IPS-18c (cell line): ENCODE measurements at regions not wholly inside any gene's neighbourhood (a gene's known extent, or its start where the extent isn't known, plus 50 kb on each side); places are given as distances from the start of the nearest gene placed in this dataset.
"Not testable (repeated sequence)": the region's sequence is repeated elsewhere in the genome, so short reads cannot be mapped to it uniquely, and the experiment has no call there.

Source experiments
- H3K4me3 ChIP-seq: 2 replicates; pipeline ENCODE4 v1.7.0; 2013; ENCODE audit warnings: low read depth, mild to moderate bottlenecking, low read length, moderate library complexity; ENCODE audit not compliant: insufficient read depth
- H3K9me3 ChIP-seq: one replicate; pipeline ENCODE4 v1.6.1; 2013; ENCODE audit warnings: mild to moderate bottlenecking, low read length, moderate library complexity; ENCODE audit not compliant: control insufficient read depth, insufficient read depth

- H3K4me3 ChIP-seq, result no peak overlapping the region
- H3K9me3 ChIP-seq, result no peaks in the 10 kb centered on the region
Measured at GRCh38 chr6:9690388-9690787, 724.5 kb downstream of the TFAP2A start.

DNA sequence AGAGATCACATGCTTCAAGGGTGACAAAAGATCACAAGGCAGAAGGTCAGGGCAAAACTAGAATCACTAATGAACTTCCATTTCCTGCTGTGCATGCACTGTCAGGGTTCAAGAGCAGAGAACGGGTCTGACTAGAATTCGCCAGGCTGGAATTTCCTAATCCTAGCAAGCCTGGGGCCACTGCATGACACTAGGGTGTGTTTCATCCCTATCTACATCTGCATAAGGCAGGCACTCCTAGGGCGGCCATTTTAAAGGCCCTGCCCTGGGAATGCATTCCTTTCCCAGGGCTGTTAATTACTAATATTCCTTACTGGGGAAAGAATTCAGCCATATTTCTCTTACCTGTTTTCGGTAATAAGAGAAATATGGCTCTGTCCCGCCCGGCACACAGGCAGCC lies 734.1 kb downstream of the TFAP2A start:
- H3K9me3 ChIP-seq, H3K4me3 ChIP-seq: not testable (repeated sequence)

- H3K4me3 ChIP-seq, result no peak overlapping the region
- H3K9me3 ChIP-seq, result peaks cover 2% of the 10 kb centered on the region
Measured at GRCh38 chr6:9675122-9675521, 739.8 kb downstream of the TFAP2A start.

DNA sequence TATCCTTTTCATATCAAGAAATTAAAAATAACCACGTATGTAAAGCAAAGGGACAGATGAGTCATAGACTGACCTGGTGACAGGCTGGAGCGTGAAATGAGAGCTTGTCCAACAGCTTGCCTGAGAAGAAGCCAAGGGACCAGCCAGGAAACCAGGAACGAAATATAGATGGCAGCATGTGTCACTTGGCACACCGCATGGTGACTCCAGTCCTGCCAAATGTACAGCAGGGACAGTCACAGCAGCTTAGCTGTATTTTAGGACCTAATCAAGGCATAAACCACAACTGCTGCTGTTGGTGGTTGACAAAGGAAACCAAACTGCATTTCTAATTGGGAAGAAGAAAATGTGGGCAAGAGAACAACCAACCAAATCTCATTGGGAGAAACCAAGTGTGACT lies 755.0 kb downstream of the TFAP2A start:
- Histone ChIP-seq H3K4me3 (no peak overlapping the region), H3K9me3 (no peaks in the 10 kb centered on the region)

- Histone ChIP-seq H3K9me3 (no peaks in the 10 kb centered on the region), H3K4me3 (no peak overlapping the region)
Measured at GRCh38 chr6:9657994-9658393, 756.9 kb downstream of the TFAP2A start.

GRCh38 chr6:9647599-9647998 lies 767.3 kb downstream of the TFAP2A start:
- H3K9me3 ChIP-seq, result no peaks in the 10 kb centered on the region

GRCh38 chr6:9647071-9647445 lies 767.8 kb downstream of the TFAP2A start:
- Histone ChIP-seq H3K9me3 (no peaks in the 10 kb centered on the region), H3K4me3 (no peak overlapping the region)

More at GRCh38 chr6:9647599-9647998, 767.3 kb downstream of the TFAP2A start:
- H3K4me3 ChIP-seq, result no peak overlapping the region

DNA sequence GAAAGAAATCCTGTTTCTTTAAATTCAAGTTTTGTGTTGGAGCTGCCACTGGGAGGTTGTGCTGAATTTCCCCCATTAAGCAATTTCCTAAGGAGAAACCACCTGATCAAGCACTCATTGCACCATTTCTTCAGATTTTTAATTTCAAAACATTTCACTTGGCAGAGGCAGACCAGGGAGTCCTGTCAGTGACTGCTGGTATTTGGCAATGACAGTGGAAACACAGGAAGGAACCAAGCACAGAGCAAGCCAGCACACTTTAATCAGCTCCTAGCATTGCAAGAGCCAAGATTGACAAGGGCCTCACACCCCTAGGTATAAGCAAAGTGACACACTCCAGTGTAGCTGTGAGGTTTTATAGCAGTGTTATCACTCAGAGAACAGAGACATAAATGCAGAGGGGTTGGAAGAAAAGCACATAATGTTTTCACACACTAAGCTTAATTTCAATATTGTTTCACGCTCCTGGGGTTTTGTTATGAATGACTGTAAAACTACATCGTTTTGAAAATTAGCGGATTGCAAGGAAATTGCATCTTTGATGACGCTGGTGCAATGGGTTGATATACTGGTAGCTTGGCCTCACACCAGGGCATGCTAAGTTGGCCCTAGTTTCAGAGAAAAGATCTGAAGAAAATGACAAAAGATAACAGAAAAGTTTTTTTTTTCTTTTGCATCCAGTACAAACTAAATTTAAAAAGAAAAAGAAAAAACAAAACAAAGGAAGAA lies 768.4 kb downstream of the TFAP2A start:
- Histone ChIP-seq H3K4me3 (no peak overlapping the region), H3K9me3 (no peaks in the 10 kb centered on the region)

DNA sequence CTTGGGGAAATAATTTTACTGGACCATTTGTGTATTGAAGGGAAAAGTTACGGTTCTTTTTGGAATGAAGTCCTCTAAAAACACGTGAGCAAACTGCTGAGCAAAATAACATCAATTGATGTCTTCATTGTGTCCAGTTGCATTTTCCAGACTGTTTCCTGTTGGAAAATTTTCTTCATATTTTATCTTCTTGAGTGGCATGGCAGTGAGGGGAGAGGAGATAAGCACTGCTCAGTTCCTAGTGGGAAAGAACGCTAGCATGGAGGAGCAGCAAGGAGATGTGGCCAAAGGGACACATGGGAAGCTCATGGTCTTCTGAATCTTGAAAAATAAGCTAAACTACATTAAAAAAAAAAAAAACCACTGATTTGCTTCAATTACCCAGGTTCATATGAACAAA lies 776.0 kb downstream of the TFAP2A start:
- H3K9me3 ChIP-seq, result no peaks in the 10 kb centered on the region

GRCh38 chr6:9634776-9635175 lies 780.1 kb downstream of the TFAP2A start:
- Histone ChIP-seq H3K9me3 (peaks cover 2% of the 10 kb centered on the region), H3K4me3 (no peak overlapping the region)

More for the DNA sequence above, 776.0 kb downstream of the TFAP2A start:
- H3K4me3 ChIP-seq, result no peak overlapping the region

- Histone ChIP-seq H3K4me3 (no peak overlapping the region), H3K9me3 (peaks cover 11% of the 10 kb centered on the region)
Measured at GRCh38 chr6:9632026-9632425, 782.8 kb downstream of the TFAP2A start.

DNA sequence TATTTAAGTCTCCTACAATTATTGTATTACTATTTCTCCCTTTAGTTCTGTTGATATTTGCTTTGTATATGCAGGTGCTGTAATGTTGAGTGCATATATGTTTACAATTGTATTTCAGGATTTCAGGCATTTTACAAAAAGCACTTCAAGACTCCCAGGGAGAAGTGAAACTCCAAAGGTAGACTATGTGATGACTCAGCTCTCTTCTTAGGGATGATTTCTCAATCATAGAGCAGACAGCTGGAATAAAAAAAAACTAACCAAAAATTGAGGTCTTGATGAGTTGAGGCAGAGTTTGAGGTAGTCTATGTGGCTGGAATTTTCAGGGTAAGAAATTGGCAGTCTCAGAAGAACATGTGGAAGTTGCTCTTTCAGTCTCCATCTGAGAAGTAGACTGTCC lies 786.1 kb downstream of the TFAP2A start:
- H3K4me3 ChIP-seq, result no peak overlapping the region
- peaks cover 11% of the 10 kb centered on the region for H3K9me3 ChIP-seq

GRCh38 chr6:9627916-9628315 lies 787.0 kb downstream of the TFAP2A start:
- peaks cover 11% of the 10 kb centered on the region for H3K9me3 ChIP-seq
- H3K4me3 ChIP-seq, result no peak overlapping the region

DNA sequence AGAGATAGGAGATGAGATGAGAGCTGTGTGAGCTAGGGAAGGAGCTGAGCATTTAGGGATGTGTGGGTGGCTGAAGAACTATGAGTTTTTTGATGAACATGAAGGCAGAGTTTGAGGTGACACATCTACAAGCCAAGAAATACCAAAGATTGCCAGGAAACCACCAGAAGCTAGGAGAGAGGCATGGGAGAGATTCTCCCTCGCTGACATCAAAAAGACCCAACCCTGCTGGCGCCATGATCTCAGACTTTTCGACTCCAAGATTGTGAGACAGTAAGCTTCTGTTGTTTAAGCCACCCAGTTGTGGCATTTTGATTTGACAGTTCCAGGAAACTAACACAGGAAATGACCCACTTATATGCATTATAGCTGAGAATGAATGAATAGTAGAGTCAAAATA lies 790.9 kb downstream of the TFAP2A start:
- H3K9me3 ChIP-seq, result peaks cover 9% of the 10 kb centered on the region

DNA sequence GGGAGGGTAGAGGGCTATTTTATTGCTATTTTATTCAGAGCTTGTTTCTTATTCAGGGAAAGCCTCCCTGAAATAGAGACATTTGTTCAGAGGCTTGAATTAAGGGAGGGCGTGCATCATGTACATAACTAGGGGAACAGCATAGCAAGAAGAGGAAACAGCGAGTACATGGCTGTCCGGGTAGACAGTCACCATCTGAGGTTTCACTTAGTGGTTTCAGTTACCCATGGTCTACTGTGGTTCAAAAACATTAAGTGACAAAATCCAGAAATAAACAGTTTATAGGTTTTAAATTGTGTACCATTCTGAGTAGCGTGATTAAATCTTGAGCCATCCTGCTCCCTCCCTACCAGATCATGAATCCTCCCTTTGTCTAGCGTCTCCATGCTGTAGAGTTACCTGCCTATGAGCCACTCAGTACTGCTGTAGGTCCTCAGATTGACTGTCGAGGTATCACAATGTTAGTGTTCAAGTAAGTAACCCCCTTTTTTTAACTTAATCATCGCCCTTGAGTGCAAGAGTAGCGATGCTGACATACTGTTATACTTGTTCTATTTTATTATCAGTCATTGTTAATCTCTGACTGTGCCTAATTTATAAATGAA lies 791.5 kb downstream of the TFAP2A start:
- no peak overlapping the region for H3K4me3 ChIP-seq
- H3K9me3 ChIP-seq, result peaks cover 4% of the 10 kb centered on the region

More for the DNA sequence above, 790.9 kb downstream of the TFAP2A start:
- H3K4me3 ChIP-seq, result no peak overlapping the region

DNA sequence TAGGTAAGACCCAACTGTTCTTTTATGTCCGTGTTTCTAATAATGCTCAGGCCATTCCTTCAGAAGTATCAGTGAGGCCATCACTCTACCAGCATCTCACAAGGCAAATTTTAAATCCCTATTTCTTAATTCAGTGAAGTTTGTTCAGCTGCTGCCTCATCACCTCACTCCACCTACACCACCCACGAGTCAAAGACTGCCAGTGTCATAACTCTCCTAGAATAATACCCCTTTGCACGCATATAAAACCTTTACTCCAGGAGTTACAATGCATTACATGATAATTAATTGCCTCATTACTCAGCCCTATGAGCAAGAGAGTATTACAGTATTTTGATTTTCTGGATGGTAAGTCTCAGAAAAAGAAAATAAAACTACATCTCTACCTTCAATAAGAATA lies 793.6 kb downstream of the TFAP2A start:
- H3K9me3 ChIP-seq, result no peaks in the 10 kb centered on the region
- no peak overlapping the region for H3K4me3 ChIP-seq

DNA sequence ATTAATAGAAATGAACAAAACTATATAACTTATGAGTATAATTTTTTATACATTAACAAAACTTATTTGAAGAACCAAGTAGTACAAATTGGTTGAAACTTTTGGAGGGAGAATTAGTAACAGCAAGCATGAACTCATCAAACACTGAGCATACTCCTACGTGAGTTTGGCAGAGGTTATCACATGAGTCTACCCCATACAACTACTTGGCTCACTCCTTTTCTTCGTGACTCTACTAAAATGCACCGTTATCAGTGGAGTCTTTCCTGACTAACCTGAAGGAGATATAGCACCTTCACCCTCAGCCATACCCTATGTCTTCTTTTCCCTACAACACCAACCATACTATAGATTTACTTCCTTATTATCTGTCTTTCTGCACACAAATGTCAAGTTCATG lies 794.2 kb downstream of the TFAP2A start:
- Histone ChIP-seq H3K9me3 (no peaks in the 10 kb centered on the region), H3K4me3 (no peak overlapping the region)

- Histone ChIP-seq H3K4me3 (no peak overlapping the region), H3K9me3 (no peaks in the 10 kb centered on the region)
Measured at GRCh38 chr6:9620263-9620662, 794.6 kb downstream of the TFAP2A start.

- Histone ChIP-seq H3K4me3 (no peak overlapping the region), H3K9me3 (no peaks in the 10 kb centered on the region)
Measured at GRCh38 chr6:9614778-9615177, 800.1 kb downstream of the TFAP2A start.
